ENCODE measurements at regions not wholly inside any gene's neighbourhood (a gene's known extent, or its start where the extent isn't known, plus 50 kb on each side); places are given as distances from the start of the nearest gene placed in this dataset.

DNA sequence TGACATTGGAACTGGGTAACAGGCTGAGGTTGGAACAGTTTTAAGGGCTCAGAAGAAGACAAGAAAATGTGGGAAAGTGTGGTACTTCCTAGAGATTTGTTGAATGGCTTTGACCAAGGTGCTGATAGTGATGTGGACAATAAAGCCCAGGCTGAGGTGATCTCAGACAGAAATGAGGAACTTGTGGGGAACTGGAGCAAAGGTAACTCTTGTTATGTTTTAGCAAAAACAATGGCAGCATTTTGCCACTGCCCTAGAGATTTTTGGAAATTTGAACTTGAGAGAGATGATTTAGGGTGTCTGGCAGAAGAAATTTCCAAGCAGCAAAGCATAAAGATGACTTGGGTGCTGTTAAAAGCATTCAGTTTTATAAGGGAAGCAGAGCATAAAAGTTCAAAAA lies 474.7 kb upstream of the ADGRB3 start:
- Histone ChIP-seq H3K27me3 (ENCODE audit: control insufficient read depth in 1 of 2, insufficient read depth in 2 of 2, low read length in 2 of 2) (no peaks in the 10 kb centered on the region), H3K27ac (ENCODE audit: low read depth in 1 of 2, low read length in 2 of 2) (no peak overlapping the region), H3K4me3 (ENCODE audit: low read length) (no peak overlapping the region), H3K36me3 (ENCODE audit: insufficient read depth, low read length) (no peaks in the 10 kb centered on the region), H3K9me3 (ENCODE audit: control insufficient read depth in 1 of 2, insufficient read depth in 1 of 2, low read length in 2 of 2) (peaks cover 0 to 11% of the 10 kb centered on the region in 2 experiments), H3K4me1 (ENCODE audit: insufficient read depth, low read length) (no peaks in the 10 kb centered on the region)
- Mint-ChIP-seq H3K4me3 (no peak overlapping the region), H3K27me3 (no peaks in the 10 kb centered on the region), H3K4me1 (ENCODE audit: low read depth) (no peaks in the 10 kb centered on the region), H3K9me3 (peaks cover 15% of the 10 kb centered on the region), H3K36me3 (ENCODE audit: low read depth) (no peaks in the 10 kb centered on the region), H3K27ac (no peak overlapping the region)
- CTCF ChIA-PET: no interaction called here
- DNase-seq (no peak), ATAC-seq (ENCODE audit: poor library complexity) (no peak)
- intact Hi-C loops (cut with DNase I, micrococcal nuclease): no loop called here
- TF ChIP-seq, protein P1, sequence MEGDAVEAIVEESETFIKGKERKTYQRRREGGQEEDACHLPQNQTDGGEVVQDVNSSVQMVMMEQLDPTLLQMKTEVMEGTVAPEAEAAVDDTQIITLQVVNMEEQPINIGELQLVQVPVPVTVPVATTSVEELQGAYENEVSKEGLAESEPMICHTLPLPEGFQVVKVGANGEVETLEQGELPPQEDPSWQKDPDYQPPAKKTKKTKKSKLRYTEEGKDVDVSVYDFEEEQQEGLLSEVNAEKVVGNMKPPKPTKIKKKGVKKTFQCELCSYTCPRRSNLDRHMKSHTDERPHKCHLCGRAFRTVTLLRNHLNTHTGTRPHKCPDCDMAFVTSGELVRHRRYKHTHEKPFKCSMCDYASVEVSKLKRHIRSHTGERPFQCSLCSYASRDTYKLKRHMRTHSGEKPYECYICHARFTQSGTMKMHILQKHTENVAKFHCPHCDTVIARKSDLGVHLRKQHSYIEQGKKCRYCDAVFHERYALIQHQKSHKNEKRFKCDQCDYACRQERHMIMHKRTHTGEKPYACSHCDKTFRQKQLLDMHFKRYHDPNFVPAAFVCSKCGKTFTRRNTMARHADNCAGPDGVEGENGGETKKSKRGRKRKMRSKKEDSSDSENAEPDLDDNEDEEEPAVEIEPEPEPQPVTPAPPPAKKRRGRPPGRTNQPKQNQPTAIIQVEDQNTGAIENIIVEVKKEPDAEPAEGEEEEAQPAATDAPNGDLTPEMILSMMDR (IDR thresholded peaks at IDR 0.05): no peak
- POLR2A ChIA-PET: no interaction called here

DNA sequence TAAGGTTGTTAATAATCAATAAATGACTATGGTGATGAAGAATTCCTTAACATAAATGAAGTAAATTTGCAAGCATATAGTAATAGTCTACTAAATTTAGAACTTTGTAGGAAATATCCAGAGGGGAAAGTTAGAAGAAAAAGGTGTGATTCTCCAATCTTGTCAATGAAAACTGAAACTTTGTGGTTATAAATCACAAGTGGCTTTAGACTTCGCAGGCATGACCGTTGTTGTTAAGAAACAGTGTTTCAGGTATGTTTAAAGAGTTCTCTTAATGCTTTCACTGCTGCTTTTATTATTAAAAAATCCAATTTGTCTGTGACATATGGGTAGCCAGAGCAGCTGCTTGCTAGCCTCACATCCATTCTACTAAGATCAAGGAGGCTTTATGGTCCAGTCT lies 475.6 kb upstream of the ADGRB3 start:
- H3K9me3 Mint-ChIP-seq: peaks cover 11% of the 10 kb centered on the region
- no peaks in the 10 kb centered on the region for H3K27me3 Mint-ChIP-seq
- H3K4me3 ChIP-seq (ENCODE audit: low read length): no peak overlapping the region
- H3K4me1 Mint-ChIP-seq (ENCODE audit: low read depth): no peaks in the 10 kb centered on the region
- no peak overlapping the region for H3K27ac ChIP-seq (ENCODE audit: low read depth in 1 of 2, low read length in 2 of 2)
- H3K36me3 Mint-ChIP-seq (ENCODE audit: low read depth): no peaks in the 10 kb centered on the region
- intact Hi-C loops (cut with DNase I, micrococcal nuclease): no loop called here
- no peak overlapping the region for H3K4me3 Mint-ChIP-seq
- H3K36me3 ChIP-seq (ENCODE audit: insufficient read depth, low read length): no peaks in the 10 kb centered on the region
- ChIA-PET POLR2A (no interaction called here), CTCF (no interaction called here)
- DNase-seq (no peak), ATAC-seq (ENCODE audit: poor library complexity) (no peak)
- TF ChIP-seq, protein P1 (IDR thresholded peaks at IDR 0.05): no peak
- H3K9me3 ChIP-seq (ENCODE audit: control insufficient read depth in 1 of 2, insufficient read depth in 1 of 2, low read length in 2 of 2): peaks cover 0 to 11% of the 10 kb centered on the region in 2 experiments
- H3K27ac Mint-ChIP-seq: no peak overlapping the region
- no peaks in the 10 kb centered on the region for H3K4me1 ChIP-seq (ENCODE audit: insufficient read depth, low read length)
- H3K27me3 ChIP-seq (ENCODE audit: control insufficient read depth in 1 of 2, insufficient read depth in 2 of 2, low read length in 2 of 2): no peaks in the 10 kb centered on the region

DNA sequence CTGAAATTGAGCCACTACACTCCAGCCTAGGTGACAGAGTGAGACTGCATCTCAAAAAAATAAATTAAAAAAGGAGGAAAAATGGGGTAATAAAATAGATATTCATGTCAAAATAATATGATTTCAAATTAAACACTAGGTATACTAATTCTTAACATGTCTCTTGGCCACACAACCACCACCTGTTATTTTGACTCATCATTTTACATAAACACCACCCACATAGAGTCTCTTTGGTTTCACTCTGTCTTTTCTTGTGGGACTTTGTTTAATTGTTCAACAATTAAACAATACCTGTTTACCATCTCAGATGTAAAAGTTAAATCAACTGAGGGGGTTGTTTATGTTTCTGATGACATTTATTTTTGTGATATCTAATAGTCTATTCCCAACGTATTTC lies 476.8 kb upstream of the ADGRB3 start:
- Histone ChIP-seq H3K27me3 (ENCODE audit: control insufficient read depth in 1 of 2, insufficient read depth in 2 of 2, low read length in 2 of 2) (no peaks in the 10 kb centered on the region), H3K27ac (ENCODE audit: low read depth in 1 of 2, low read length in 2 of 2) (no peak overlapping the region), H3K4me3 (ENCODE audit: low read length) (no peak overlapping the region), H3K4me1 (ENCODE audit: insufficient read depth, low read length) (no peaks in the 10 kb centered on the region), H3K36me3 (ENCODE audit: insufficient read depth, low read length) (no peaks in the 10 kb centered on the region), H3K9me3 (ENCODE audit: control insufficient read depth in 1 of 2, insufficient read depth in 1 of 2, low read length in 2 of 2) (peaks cover 0 to 6% of the 10 kb centered on the region in 2 experiments)
- no peaks in the 10 kb centered on the region for H3K27me3 Mint-ChIP-seq
- H3K4me1 Mint-ChIP-seq (ENCODE audit: low read depth): no peaks in the 10 kb centered on the region
- no peak overlapping the region for H3K27ac Mint-ChIP-seq
- DNase-seq (no peak), ATAC-seq (ENCODE audit: poor library complexity) (no peak)
- H3K4me3 Mint-ChIP-seq: no peak overlapping the region
- H3K9me3 Mint-ChIP-seq: peaks cover 14% of the 10 kb centered on the region
- POLR2A ChIA-PET: no interaction called here
- intact Hi-C loops (cut with DNase I, micrococcal nuclease): no loop called here
- H3K36me3 Mint-ChIP-seq (ENCODE audit: low read depth): no peaks in the 10 kb centered on the region
- CTCF ChIA-PET: no interaction called here
- TF ChIP-seq, protein P1 (IDR thresholded peaks at IDR 0.05): no peak
